ENCODE measurements at regions not wholly inside any gene's neighbourhood (a gene's known extent, or its start where the extent isn't known, plus 50 kb on each side); places are given as distances from the start of the nearest gene placed in this dataset.

DNA sequence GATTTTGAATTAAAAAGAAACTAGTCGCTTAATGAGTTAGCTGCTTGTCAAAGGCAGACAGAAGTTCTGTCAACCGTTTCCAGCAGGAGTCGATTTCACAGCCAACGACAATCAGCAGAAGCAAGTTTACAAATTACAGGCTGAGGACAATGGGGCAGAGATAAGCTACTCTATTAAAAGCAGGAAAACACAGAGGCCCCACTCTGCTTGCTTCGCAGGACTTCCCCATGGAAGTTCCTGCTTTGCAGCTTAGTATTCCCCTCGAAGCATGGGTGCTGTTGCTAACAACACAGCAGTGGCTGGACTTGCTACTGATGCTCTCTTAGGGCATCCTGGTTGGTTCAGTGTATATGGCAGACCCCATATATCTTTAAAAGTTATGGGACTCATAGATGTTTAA lies 50.8 kb upstream of the KLF6 start:
- Histone ChIP-seq H3K36me3 (ENCODE audit: control insufficient read depth in 5 of 5, insufficient read depth in 5 of 5, low read length in 5 of 5) (no peaks in the 10 kb centered on the region), H3K27ac (ENCODE audit: low read depth, low read length) (no peak overlapping the region), H3K9me3 (ENCODE audit: control insufficient read depth in 5 of 5, low read length in 5 of 5) (no peaks in the 10 kb centered on the region), H3K4me3 (ENCODE audit: low read depth in 1 of 5, low read length in 5 of 5) (no peak overlapping the region), H3K4me1 (ENCODE audit: control insufficient read depth in 5 of 5, insufficient read depth in 5 of 5, low read length in 5 of 5) (peaks cover 2 to 28% (median 17%) of the 10 kb centered on the region in 5 donors), H3K27me3 (ENCODE audit: control insufficient read depth in 5 of 5, insufficient read depth in 4 of 5, low read length in 5 of 5) (no peaks in the 10 kb centered on the region), H3K9ac (ENCODE audit: low read length in 5 of 5) (no peak overlapping the region)

- Histone ChIP-seq H3K4me1 (ENCODE audit: control insufficient read depth in 5 of 5, insufficient read depth in 5 of 5, low read length in 5 of 5) (peaks cover 2 to 28% (median 20%) of the 10 kb centered on the region in 5 donors), H3K9ac (ENCODE audit: low read length in 5 of 5) (no peak overlapping the region), H3K27ac (ENCODE audit: low read depth, low read length) (no peak overlapping the region), H3K4me3 (ENCODE audit: low read depth in 1 of 5, low read length in 5 of 5) (no peak overlapping the region), H3K36me3 (ENCODE audit: control insufficient read depth in 5 of 5, insufficient read depth in 5 of 5, low read length in 5 of 5) (no peaks in the 10 kb centered on the region), H3K9me3 (ENCODE audit: control insufficient read depth in 5 of 5, low read length in 5 of 5) (no peaks in the 10 kb centered on the region), H3K27me3 (ENCODE audit: control insufficient read depth in 5 of 5, insufficient read depth in 4 of 5, low read length in 5 of 5) (no peaks in the 10 kb centered on the region)
These were observed 49.9 kb upstream of the KLF6 start for GRCh38 chr10:3834947-3835346.
